ENCODE measurements at regions not wholly inside any gene's neighbourhood (a gene's known extent, or its start where the extent isn't known, plus 50 kb on each side); places are given as distances from the start of the nearest gene placed in this dataset.

DNA sequence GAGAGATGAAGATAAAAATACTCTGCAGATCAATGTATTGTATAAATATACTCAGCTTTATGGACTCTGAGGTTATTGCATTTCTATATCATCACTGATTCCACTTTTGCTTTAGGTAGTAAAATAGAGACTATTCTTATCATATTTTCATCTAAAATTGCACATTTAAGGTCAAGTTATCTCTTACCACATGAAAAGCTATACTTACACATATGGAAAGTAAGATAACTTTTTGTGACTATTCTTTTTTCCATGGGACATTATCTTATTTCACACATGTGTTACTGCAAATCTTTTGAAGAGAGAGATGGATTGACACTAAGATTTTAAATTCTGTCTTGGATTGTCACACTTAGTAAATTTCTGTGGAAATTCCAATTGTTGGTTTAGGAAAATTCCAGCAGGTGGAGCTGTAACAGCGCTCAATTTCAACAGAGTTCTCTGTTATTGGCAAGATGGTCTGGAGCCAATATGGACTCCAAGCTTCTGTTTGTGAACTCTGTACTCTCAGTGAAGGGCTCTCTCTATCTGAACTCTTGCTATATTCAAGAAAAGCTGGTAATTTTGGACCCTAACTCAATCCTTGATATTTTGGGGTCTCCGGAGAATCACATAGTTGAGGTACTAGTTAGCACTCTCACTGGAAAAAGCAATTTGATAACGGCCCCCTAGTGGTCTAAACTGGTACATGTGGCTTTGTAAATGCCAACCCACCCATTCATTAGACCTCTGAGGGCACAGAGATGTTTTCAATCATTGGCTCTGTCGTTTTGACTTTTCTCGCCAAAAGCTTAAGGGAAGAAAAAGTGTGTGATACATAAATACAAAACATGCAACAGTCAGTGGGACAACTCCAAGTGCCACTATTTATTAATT, 429.7 kb downstream of the ETS1 start:
- DNase-seq (ENCODE audit: low spot score) (peak; percentile 44), ATAC-seq (ENCODE audit: low FRiP score) (peak; percentile 79)
- TF ChIP-seq, protein P1, sequence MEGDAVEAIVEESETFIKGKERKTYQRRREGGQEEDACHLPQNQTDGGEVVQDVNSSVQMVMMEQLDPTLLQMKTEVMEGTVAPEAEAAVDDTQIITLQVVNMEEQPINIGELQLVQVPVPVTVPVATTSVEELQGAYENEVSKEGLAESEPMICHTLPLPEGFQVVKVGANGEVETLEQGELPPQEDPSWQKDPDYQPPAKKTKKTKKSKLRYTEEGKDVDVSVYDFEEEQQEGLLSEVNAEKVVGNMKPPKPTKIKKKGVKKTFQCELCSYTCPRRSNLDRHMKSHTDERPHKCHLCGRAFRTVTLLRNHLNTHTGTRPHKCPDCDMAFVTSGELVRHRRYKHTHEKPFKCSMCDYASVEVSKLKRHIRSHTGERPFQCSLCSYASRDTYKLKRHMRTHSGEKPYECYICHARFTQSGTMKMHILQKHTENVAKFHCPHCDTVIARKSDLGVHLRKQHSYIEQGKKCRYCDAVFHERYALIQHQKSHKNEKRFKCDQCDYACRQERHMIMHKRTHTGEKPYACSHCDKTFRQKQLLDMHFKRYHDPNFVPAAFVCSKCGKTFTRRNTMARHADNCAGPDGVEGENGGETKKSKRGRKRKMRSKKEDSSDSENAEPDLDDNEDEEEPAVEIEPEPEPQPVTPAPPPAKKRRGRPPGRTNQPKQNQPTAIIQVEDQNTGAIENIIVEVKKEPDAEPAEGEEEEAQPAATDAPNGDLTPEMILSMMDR (IDR thresholded peaks at IDR 0.05) = peak in 2 of 3 donors; percentile 65 to 93

DNA sequence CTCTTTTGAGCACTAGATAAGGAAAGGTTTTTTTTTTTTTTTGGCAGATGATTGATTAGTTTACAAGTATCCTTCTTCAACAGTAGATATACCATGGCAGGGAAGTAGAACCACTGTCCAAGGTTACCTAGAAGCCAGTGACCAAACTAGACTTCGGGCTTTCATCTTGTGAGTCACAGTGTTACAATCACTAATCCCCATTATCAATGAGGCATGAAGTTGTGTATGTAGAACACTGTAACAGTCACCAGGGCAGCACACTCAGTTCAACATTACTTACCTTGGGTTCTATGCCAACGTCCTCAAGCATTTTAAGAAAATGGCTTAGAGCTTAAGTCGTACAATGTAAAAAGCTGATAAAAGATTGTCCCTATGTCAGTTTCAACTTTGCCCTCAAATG, 430.9 kb downstream of the ETS1 start:
- TF ChIP-seq, protein P1 (IDR thresholded peaks at IDR 0.05) = no peak
- no peak for ATAC-seq (ENCODE audit: low FRiP score)
- no peak for DNase-seq (ENCODE audit: low spot score)

DNA sequence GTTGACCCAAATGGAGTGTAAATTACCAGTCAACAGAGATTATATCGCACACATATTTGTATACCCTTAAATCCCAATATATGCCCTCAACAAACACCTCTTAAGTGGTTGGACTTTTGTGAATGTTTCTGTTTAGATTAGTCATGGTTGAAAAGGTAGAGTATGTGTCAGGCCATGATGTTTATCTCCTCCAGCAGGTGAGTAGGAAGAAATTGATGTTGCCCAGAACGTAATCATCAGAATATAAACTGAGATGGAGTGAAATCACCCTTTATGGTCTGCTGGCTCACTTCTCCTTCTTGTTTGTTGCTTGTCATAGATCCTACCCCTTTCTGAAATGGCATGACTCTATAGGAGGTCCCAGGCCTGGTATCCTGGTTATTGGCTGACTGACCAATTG, 431.8 kb downstream of the ETS1 start:
- TF ChIP-seq, protein P1 (IDR thresholded peaks at IDR 0.05) = no peak
- DNase-seq (ENCODE audit: low spot score) = no peak
- ATAC-seq (ENCODE audit: low FRiP score) = no peak

GRCh38 chr11:128153697-128154048, 433.7 kb downstream of the ETS1 start:
- DNase-seq (ENCODE audit: low spot score) = no peak
- TF ChIP-seq, protein P1 (IDR thresholded peaks at IDR 0.05) = no peak

DNA sequence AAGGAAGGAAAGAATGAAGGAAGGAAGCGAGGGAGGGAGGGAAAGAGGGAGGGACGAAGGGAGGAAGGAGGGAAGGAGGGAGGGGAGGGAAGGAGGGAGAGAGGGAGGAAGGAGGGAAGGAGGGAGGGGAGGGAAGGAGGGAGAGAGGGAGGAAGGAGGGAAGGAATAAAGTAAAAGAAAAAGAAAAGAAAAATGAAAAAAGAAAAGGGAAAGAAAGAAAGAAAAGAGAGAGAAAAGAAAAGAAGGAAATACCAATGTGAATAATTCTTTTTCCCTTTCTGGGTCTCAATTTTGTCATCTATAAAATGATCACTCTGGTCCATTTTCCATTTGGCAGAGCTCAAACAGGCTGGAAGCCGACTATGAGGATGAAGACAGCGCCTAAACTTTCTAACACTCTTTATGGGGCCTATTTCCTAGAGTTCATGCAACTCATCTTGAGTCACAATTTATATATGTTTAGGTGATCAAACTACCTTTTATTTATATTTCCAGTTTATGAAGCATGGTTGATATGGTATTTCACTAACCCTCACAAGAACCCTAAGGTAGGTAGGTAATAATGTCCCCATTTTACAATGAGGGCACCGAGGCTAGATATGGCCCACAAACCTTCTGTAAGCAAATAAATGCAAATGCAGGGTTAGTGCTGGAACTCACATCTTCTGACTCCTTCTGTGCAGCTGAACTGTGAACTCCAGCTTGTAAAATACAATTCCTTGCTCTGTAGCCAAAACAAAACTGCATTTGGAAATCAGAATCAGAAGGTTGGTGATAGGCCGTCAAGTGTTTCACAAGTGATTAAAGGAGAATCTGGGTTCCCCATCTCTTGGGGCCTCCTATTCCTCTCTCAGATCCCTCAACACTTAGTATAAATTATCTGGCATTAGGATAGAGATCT, 434.3 kb downstream of the ETS1 start:
- DNase-seq (ENCODE audit: low spot score) (no peak), ATAC-seq (ENCODE audit: low FRiP score) (no peak)
- TF ChIP-seq, protein P1 (IDR thresholded peaks at IDR 0.05) = no peak

More at GRCh38 chr11:128153697-128154048, 433.7 kb downstream of the ETS1 start:
- ATAC-seq (ENCODE audit: low FRiP score) = no peak

GRCh38 chr11:128151780-128152179, 435.6 kb downstream of the ETS1 start:
- no peak for DNase-seq (ENCODE audit: low spot score)
- TF ChIP-seq, protein P1 (IDR thresholded peaks at IDR 0.05) = no peak
- no peak for ATAC-seq (ENCODE audit: low FRiP score)

Data from omental fat pad (tissue), 3 donors.